ENCODE measurements at regions not wholly inside any gene's neighbourhood (a gene's known extent, or its start where the extent isn't known, plus 50 kb on each side); places are given as distances from the start of the nearest gene placed in this dataset.
"Not testable (repeated sequence)": the region's sequence is repeated elsewhere in the genome, so short reads cannot be mapped to it uniquely, and the experiment has no call there.

DNA sequence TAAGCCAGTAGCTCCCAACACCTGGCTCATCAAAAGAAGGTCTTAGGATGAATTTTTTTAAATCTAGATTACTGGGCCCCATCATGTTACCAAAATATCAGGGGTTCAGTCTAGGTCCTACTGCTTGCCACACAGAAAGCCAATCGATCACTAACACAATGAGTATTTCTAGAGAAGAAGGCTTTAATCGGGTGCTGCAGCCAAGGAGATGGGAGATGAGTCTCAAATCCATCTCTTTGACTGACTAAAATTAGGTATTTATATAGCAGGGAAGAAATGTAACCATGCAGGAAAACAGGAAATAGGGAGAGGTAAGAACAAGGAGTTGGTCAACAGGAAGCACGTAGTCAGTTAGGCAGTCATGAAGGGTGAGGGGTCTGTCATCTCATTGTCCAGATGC, 288.2 kb downstream of the CEP170 start:
- H3K4me3 ChIP-seq, result no peak overlapping the region
- no peak overlapping the region for H3K9ac ChIP-seq
- no peaks in the 10 kb centered on the region for H3K4me1 ChIP-seq
- H4K20me1 ChIP-seq, result no peaks in the 10 kb centered on the region
- H3K9me3 ChIP-seq, result peaks cover 15% of the 10 kb centered on the region
- no peak overlapping the region for H3K4me2 ChIP-seq
- H3K27me3 ChIP-seq, result no peaks in the 10 kb centered on the region
- no peak overlapping the region for H3K27ac ChIP-seq
- no peaks in the 10 kb centered on the region for H3K36me3 ChIP-seq
- no peak for TF ChIP-seq Cebpa-rat (IDR thresholded peaks at IDR 0.05)

GRCh38 chr1:242959397-242959796, 295.7 kb downstream of the CEP170 start:
- H3K4me3 ChIP-seq, H3K4me1 ChIP-seq, H4K20me1 ChIP-seq, H3K27ac ChIP-seq, H3K9ac ChIP-seq, H3K27me3 ChIP-seq, H3K36me3 ChIP-seq, H3K9me3 ChIP-seq, H3K4me2 ChIP-seq: not testable (repeated sequence)

- H3K9me3 ChIP-seq, H3K4me3 ChIP-seq, H3K36me3 ChIP-seq, H3K27me3 ChIP-seq, H3K4me1 ChIP-seq, H4K20me1 ChIP-seq, H3K4me2 ChIP-seq, H3K9ac ChIP-seq, H3K27ac ChIP-seq: not testable (repeated sequence)
These were observed 300.1 kb downstream of the CEP170 start for GRCh38 chr1:242954945-242955344.

GRCh38 chr1:242946206-242946605, 308.9 kb downstream of the CEP170 start:
- TF ChIP-seq Cebpa-rat (IDR thresholded peaks at IDR 0.05), result no peak
- Histone ChIP-seq H3K36me3 (no peaks in the 10 kb centered on the region), H3K27ac (no peak overlapping the region)

DNA sequence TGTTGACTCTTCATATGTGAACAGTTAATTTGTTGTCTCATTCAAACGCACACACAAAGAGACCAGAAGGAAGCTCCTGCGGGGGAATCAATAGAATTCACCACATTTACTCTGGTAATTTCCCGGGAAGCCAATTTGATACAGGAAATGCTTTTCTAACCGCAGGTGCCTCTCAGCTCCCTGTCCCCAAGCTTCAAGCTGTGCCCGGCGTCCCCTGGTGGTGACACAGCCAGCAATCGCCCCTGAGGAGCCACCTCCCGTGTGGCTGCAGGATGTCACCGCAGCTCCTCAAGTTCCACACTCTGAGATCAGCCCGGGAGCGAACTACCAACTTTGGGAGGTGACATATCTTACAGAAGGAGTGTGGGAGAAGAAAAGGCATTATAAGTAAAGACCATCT, 318.4 kb downstream of the CEP170 start:
- H3K9me3 ChIP-seq, H3K9ac ChIP-seq, H3K4me2 ChIP-seq, H3K4me3 ChIP-seq, H3K36me3 ChIP-seq, H4K20me1 ChIP-seq, H3K27ac ChIP-seq, H3K27me3 ChIP-seq, H3K4me1 ChIP-seq: not testable (repeated sequence)

More at GRCh38 chr1:242946206-242946605, 308.9 kb downstream of the CEP170 start:
- no peak overlapping the region for H3K4me3 ChIP-seq
- H3K9me3 ChIP-seq, result peaks cover 4% of the 10 kb centered on the region; the same call in 1 of the 2 replicates
- no peaks in the 10 kb centered on the region for H3K27me3 ChIP-seq
- no peaks in the 10 kb centered on the region for H3K4me1 ChIP-seq
- H3K4me2 ChIP-seq, result no peak overlapping the region
- H3K9ac ChIP-seq, result no peak overlapping the region
- H4K20me1 ChIP-seq, result no peaks in the 10 kb centered on the region

DNA sequence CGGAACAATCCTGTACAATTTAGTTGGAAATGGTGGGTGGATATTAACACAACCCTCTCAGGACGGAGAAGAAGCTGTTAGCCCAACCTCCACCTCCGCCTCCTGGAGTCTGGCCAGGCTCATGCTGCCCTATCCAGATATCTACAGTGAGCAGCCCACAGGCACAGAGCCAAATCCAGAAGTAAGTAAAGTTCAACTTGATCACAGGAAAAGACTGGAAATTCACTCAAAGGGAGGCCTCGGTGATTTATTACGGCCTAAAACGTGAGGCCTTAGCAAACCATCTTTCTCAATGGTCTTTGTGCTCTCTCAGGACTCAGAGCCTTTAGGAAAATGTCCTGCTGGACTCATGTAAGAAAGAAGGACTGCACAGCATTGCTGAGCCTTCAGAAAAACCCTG, 330.4 kb downstream of the CEP170 start:
- not testable (repeated sequence) for H4K20me1 ChIP-seq, H3K9me3 ChIP-seq, H3K4me2 ChIP-seq, H3K27me3 ChIP-seq, H3K27ac ChIP-seq, H3K4me1 ChIP-seq, H3K9ac ChIP-seq, H3K36me3 ChIP-seq, H3K4me3 ChIP-seq

- not testable (repeated sequence) for H4K20me1 ChIP-seq, H3K36me3 ChIP-seq, H3K27ac ChIP-seq, H3K4me2 ChIP-seq, H3K9me3 ChIP-seq, H3K27me3 ChIP-seq, H3K4me1 ChIP-seq, H3K4me3 ChIP-seq, H3K9ac ChIP-seq
These were observed 331.5 kb downstream of the CEP170 start for GRCh38 chr1:242923603-242924002.

DNA sequence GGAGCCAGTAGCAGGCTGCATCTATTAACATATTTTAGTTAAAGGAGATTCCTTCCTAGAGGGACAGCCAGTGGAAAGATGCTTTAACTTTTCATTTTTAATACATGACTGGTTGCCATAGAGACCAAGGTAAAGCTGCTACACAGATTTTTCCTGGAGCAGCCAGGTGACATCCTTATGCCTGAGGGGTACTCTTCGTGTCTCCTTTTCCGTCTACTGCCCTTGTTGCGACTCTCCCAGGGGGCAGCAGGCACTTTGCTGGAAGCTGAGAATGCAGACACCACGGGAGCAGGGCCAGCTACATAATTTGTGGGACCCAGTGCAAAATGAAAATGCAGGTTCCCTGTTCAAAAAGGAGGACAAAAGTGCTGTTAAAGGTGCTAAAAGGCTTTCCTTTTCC, 340.4 kb downstream of the CEP170 start:
- H3K27me3 ChIP-seq, H3K9ac ChIP-seq, H3K9me3 ChIP-seq, H3K4me2 ChIP-seq, H3K36me3 ChIP-seq, H3K4me3 ChIP-seq, H3K27ac ChIP-seq, H3K4me1 ChIP-seq, H4K20me1 ChIP-seq: not testable (repeated sequence)

DNA sequence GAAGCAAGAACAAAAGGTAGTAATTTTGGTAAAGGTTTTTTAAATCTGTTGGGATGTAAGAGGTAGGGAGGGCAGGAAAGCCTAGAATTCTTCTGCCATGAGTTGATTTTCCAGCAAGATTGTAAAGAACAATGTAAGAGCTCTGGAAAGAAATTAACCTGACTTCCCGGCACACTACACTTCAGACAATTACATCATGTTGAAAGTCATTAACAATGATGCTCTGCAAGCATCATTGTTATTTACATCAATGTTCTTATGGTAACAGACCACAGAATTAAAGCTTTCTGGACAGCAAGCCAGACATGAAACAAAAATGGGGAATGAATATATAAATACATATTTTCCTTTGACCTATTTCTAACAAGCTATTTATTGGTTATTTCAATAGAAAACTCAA, 342.2 kb downstream of the CEP170 start:
- H3K4me1 ChIP-seq, H3K4me2 ChIP-seq, H3K9ac ChIP-seq, H3K36me3 ChIP-seq, H4K20me1 ChIP-seq, H3K4me3 ChIP-seq, H3K27me3 ChIP-seq, H3K27ac ChIP-seq, H3K9me3 ChIP-seq: not testable (repeated sequence)

DNA sequence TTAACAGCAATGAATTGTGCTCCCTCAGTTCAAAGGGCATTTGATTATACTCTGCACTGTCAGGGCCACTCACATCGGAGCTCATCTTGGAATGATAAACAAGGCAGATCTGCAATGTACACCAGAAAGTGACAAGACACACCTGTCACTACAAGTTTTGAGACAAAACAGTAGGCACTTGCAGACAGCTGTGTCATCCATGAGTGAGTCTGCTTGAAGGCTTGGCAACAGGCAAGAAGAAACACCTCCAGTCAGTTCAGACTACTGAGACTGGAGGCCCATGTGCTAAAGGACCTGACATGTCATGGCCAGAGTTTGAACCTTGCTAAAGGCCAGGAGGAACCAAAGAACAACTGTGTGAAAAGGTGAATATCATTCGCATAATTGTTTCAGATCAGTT, 354.5 kb downstream of the CEP170 start:
- H3K36me3 ChIP-seq, H3K4me1 ChIP-seq, H3K9ac ChIP-seq, H3K4me2 ChIP-seq, H4K20me1 ChIP-seq, H3K27me3 ChIP-seq, H3K9me3 ChIP-seq, H3K27ac ChIP-seq, H3K4me3 ChIP-seq: not testable (repeated sequence)

GRCh38 chr1:242890192-242890741, 364.8 kb downstream of the CEP170 start:
- TF ChIP-seq Cebpa-rat (IDR thresholded peaks at IDR 0.05), result no peak
- Histone ChIP-seq H3K4me3 (no peak overlapping the region), H3K4me2 (no peak overlapping the region)

GRCh38 chr1:242886137-242886536, 361.6 kb upstream of the PLD5 start:
- Histone ChIP-seq H3K9me3 (no peaks in the 10 kb centered on the region), H3K27me3 (no peaks in the 10 kb centered on the region), H3K9ac (no peak overlapping the region), H3K4me1 (no peaks in the 10 kb centered on the region), H3K4me3 (no peak overlapping the region), H3K36me3 (no peaks in the 10 kb centered on the region), H4K20me1 (no peaks in the 10 kb centered on the region), H3K27ac (no peak overlapping the region), H3K4me2 (no peak overlapping the region)
- no peak for TF ChIP-seq Cebpa-rat (IDR thresholded peaks at IDR 0.05)

More at GRCh38 chr1:242890192-242890741, 364.8 kb downstream of the CEP170 start:
- Histone ChIP-seq H3K9me3 (no peaks in the 10 kb centered on the region), H3K27me3 (no peaks in the 10 kb centered on the region), H3K9ac (no peak overlapping the region), H3K36me3 (no peaks in the 10 kb centered on the region), H3K4me1 (no peaks in the 10 kb centered on the region), H4K20me1 (no peaks in the 10 kb centered on the region), H3K27ac (no peak overlapping the region)

GRCh38 chr1:242880022-242880421, 355.5 kb upstream of the PLD5 start:
- not testable (repeated sequence) for H3K36me3 ChIP-seq, H3K4me3 ChIP-seq

More at GRCh38 chr1:242880022-242880421, 355.5 kb upstream of the PLD5 start:
- not testable (repeated sequence) for H3K27ac ChIP-seq, H3K27me3 ChIP-seq, H3K9me3 ChIP-seq, H3K4me2 ChIP-seq, H3K4me1 ChIP-seq, H3K9ac ChIP-seq, H4K20me1 ChIP-seq
